ENCODE measurements at regions not wholly inside any gene's neighbourhood (a gene's known extent, or its start where the extent isn't known, plus 50 kb on each side); places are given as distances from the start of the nearest gene placed in this dataset.

DNA sequence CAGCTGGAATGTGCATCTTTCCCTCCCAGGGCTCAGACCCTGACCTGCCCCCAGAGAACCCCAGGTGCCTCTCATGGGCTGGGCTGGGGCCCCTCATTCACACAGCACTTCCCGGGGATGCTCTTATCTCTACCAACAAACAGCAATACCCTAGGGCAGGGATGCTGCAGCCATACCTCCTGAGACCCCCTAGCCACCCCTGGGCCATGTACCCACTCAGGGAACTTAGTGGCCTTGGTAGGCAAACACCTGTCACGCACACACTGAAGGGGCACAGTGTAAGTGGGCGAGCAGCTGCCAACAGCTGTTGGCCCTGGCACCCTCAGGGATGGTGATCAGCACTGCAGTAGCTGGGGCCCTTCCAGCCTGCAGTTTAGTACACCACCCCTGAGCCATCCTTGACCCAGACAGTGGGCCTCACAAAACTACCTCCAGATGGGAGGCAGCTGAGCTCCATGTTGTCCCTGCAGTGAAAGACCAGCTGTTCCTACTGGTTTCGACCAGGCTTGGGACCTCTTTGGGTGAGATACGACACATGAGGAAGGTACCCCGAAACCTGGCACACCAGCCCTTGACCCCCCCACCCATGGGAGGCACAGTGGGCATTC is 1723.6 kb downstream of the TP53TG3F start:
- TF ChIP-seq, protein P1, sequence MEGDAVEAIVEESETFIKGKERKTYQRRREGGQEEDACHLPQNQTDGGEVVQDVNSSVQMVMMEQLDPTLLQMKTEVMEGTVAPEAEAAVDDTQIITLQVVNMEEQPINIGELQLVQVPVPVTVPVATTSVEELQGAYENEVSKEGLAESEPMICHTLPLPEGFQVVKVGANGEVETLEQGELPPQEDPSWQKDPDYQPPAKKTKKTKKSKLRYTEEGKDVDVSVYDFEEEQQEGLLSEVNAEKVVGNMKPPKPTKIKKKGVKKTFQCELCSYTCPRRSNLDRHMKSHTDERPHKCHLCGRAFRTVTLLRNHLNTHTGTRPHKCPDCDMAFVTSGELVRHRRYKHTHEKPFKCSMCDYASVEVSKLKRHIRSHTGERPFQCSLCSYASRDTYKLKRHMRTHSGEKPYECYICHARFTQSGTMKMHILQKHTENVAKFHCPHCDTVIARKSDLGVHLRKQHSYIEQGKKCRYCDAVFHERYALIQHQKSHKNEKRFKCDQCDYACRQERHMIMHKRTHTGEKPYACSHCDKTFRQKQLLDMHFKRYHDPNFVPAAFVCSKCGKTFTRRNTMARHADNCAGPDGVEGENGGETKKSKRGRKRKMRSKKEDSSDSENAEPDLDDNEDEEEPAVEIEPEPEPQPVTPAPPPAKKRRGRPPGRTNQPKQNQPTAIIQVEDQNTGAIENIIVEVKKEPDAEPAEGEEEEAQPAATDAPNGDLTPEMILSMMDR (tag by site-specific recombination; IDR thresholded peaks at IDR 0.05): no peak
- TF ChIP-seq ZXDB (tag by site-specific recombination; IDR thresholded peaks at IDR 0.05) (no peak), ZNF19 (tag by site-specific recombination; IDR thresholded peaks at IDR 0.05; ENCODE audit: low read depth) (no peak), ZNF76 (tag by site-specific recombination; IDR thresholded peaks at IDR 0.05; ENCODE audit: borderline replicate concordance, low read depth) (no peak), REPIN1 (tag by site-specific recombination; IDR thresholded peaks at IDR 0.05; ENCODE audit: low read depth) (no peak), TCF7L2 (IDR thresholded peaks at IDR 0.05; ENCODE audit: borderline replicate concordance, low read depth, low read length) (no peak), ZNF10 (tag by site-specific recombination; IDR thresholded peaks at IDR 0.05) (no peak), ZNF350 (tag by site-specific recombination; IDR thresholded peaks at IDR 0.05) (no peak), PBX3 (CRISPR knock-in tag; IDR thresholded peaks at IDR 0.05) (no peak), ATF2 (tag by site-specific recombination; IDR thresholded peaks at IDR 0.05; ENCODE audit: low read depth) (no peak), ZNF302 (tag by site-specific recombination; IDR thresholded peaks at IDR 0.05; ENCODE audit: low read depth) (no peak), ZNF785 (tag by site-specific recombination; IDR thresholded peaks at IDR 0.05) (no peak)
